ENCODE measurements at regions not wholly inside any gene's neighbourhood (a gene's known extent, or its start where the extent isn't known, plus 50 kb on each side); places are given as distances from the start of the nearest gene placed in this dataset.
"Not testable (repeated sequence)": the region's sequence is repeated elsewhere in the genome, so short reads cannot be mapped to it uniquely, and the experiment has no call there.

- DNase-seq (ENCODE audit: extremely low read depth in 1 of 11, low read depth in 9 of 11, low spot score in 4 of 11) = not testable (repeated sequence)
Measured at GRCh38 chr12:131344715-131345520, 366.0 kb upstream of the SFSWAP start.

DNA sequence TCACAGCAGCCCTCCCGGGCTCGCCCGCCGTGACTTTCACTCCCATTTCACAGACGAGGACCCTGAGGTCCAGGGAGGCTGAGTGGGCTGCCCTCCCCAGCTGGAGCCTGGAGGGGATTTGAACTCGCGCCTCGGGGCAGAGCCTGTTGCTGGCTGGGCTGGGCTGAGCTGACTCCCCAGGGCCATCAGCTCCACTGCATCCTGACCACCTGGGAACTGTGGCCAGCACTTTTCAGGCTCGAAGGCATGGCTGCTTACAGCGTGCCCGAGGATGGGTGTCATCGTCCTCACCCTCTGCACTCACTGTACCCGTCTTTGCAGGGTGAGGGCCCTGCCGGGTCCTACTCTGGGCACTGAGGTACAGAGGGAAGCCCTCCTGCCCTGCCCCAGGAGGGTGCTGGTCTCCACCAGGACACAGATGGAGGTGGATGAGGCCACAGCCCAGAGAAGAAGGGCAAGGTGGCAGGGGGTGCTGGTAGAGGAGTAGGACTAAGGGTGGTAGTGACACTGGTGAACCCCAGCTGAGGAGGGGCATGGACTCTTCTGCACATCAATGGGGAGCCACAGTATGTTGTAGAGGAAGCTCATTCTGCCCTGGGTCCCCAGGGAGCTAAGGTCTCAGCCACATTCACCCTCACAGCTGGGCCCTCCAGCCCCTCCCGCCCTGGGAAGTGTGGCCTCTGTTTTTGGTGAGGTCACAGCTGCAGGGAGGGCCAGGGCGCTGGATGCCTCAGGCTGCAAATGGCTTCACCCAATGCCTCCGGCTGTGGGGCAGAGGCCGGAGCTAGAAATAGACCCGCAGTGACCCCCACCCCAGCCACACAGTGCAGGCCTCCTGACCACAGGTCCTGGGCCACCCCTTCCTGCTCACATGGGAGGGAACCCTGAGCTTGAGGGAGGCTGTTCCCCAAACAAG, 365.1 kb upstream of the SFSWAP start:
- DNase-seq (ENCODE audit: extremely low read depth in 1 of 11, low read depth in 9 of 11, low spot score in 4 of 11) = no peak

- DNase-seq (ENCODE audit: extremely low read depth in 1 of 11, low read depth in 9 of 11, low spot score in 4 of 11) = no peak
Measured at GRCh38 chr12:131346555-131347344, 364.1 kb upstream of the SFSWAP start.

DNA sequence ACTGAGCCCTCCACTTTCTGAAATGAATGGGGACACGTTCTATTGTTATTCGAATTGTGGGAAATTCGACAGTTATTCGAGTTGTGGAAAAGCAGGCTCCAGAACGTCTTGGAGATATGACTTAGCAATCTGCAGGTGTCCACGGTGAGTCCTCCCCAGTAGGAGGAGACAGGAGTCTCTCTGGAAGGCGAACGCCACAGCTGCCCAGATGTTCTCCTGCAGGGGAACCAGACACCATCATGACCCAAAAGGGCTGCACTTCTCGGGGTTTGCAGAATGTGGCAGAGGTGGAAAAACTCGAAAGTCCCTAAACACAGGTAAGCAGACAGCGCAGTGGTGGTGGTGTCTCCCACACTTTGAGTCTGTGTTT, 363.6 kb upstream of the SFSWAP start:
- DNase-seq (ENCODE audit: extremely low read depth in 1 of 11, low read depth in 9 of 11, low spot score in 4 of 11) = no peak

GRCh38 chr12:131347732-131348131, 363.2 kb upstream of the SFSWAP start:
- no peak for DNase-seq (ENCODE audit: extremely low read depth in 1 of 11, low read depth in 9 of 11, low spot score in 4 of 11)

GRCh38 chr12:131348231-131348630, 362.7 kb upstream of the SFSWAP start:
- no peak for DNase-seq (ENCODE audit: extremely low read depth in 1 of 11, low read depth in 9 of 11, low spot score in 4 of 11)

GRCh38 chr12:131348646-131349045, 362.2 kb upstream of the SFSWAP start:
- DNase-seq (ENCODE audit: extremely low read depth in 1 of 11, low read depth in 9 of 11, low spot score in 4 of 11) = no peak

GRCh38 chr12:131349397-131350127, 361.3 kb upstream of the SFSWAP start:
- DNase-seq (ENCODE audit: extremely low read depth in 1 of 11, low read depth in 9 of 11, low spot score in 4 of 11) = no peak

- DNase-seq (ENCODE audit: extremely low read depth in 1 of 11, low read depth in 9 of 11, low spot score in 4 of 11) = no peak
Measured at GRCh38 chr12:131350943-131351318, 360.0 kb upstream of the SFSWAP start.

DNA sequence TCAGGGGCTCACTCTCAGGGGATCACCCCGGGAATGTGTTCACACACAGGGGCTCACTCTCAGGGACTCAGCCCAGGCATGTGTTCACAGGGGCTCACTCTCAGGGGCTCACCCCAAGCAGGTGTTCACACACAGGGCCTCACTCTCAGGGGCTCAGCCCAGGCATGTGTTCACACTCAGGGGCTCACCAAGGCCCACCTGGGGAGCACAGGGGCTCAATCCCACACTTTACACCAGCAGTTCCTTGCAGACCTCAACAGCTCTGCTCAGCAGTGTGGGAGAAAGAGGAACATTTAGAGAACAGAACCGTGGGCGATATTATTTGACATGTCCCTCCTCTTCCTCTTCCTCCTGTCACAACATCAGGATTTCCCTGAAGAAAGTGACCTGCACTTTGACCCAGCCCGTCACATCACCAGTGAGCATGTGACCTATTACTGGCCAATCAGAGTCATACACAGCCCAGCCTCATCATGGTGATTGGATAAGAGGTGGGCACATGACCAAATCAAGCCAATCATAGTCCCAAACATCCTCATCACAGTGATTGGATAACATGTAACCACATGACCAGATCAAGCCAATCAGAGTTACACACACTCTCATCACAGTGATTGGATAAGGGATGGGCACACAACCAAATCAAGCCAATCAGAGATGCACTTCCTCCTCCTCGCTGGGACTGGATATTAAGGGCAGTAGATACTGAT, 359.4 kb upstream of the SFSWAP start:
- no peak for DNase-seq (ENCODE audit: extremely low read depth in 1 of 11, low read depth in 9 of 11, low spot score in 4 of 11)

GRCh38 chr12:131352296-131352900, 358.5 kb upstream of the SFSWAP start:
- DNase-seq (ENCODE audit: extremely low read depth in 1 of 11, low read depth in 9 of 11, low spot score in 4 of 11) = no peak

GRCh38 chr12:131353376-131353775, 357.5 kb upstream of the SFSWAP start:
- no peak for DNase-seq (ENCODE audit: extremely low read depth in 1 of 11, low read depth in 9 of 11, low spot score in 4 of 11)

GRCh38 chr12:131353826-131354225, 357.1 kb upstream of the SFSWAP start:
- DNase-seq (ENCODE audit: extremely low read depth in 1 of 11, low read depth in 9 of 11, low spot score in 4 of 11) = no peak

DNA sequence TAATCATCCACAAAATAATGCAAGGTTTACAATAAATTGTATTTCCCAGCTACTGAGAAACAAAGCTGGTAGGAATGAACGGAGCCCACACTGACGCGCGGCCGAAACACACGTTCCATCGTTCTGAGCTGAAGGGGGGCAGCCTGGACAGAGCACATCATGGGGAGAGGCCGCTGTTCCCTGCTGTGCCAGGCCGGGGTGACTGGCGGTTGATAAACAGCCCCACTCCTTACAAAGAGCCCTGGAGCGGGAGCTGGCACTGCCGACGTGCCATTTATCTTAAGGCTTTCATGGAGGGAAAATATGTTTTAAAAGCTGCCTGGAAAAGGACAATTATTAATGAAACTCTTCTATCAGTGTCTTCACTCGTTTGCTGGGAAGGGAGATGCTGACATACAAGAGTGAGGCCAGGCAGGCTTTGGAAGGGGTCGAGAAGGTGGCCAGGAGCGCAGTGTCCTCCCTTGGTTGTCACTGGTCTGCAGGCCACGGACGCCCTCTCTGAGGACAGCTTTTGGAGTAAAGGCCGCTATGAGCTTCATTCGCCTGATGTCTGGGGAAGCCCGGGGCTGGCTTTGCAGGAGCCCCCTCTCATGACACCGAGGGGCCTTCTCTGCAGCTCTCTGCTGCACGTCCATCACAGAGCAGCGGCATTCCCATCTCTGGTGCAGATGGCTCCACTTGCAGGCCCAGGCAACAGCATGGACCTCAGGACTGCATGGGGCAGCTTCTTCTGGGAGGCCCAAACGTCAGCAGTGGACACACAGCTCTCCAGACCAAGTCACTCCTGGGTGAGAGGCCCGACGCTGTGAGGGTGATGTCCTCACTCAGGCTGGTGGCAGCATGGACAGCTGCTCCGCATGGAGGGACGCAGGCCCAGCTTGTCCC, 355.3 kb upstream of the SFSWAP start:
- DNase-seq (ENCODE audit: extremely low read depth in 1 of 11, low read depth in 9 of 11, low spot score in 4 of 11) = no peak

DNA sequence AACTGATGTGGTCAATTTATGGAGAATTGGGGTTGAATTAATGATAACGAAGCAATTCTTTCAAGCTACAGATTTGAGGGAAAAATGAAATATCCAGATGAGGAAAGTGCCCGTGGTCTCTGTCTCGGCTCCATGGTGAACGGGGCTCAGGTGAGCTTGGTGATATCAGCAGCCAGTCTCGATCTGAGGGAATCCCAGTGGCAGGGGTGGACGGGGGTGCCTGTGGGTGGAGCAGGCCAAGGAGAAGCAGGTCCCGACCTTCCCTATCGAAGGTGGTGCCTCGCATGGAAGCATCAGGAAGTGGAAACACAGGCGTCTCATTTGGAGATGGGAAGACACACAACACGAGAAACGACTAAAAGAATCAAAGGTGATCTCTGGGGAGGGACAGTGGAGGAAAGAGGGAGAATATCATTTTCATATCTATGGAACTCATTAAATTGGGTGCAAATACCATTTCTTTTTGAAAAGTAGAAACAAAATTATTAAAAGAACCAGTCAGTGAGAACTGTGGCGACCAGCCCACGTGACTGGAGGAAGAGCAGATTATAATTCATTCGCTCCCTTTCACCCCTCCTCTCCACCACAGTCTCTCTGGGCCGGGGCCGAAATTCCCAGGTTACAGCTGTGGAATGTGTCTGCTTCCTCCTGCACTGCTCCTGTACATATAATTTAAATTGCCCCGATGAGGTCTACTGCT, 354.3 kb upstream of the SFSWAP start:
- no peak for DNase-seq (ENCODE audit: extremely low read depth in 1 of 11, low read depth in 9 of 11, low spot score in 4 of 11)

DNA sequence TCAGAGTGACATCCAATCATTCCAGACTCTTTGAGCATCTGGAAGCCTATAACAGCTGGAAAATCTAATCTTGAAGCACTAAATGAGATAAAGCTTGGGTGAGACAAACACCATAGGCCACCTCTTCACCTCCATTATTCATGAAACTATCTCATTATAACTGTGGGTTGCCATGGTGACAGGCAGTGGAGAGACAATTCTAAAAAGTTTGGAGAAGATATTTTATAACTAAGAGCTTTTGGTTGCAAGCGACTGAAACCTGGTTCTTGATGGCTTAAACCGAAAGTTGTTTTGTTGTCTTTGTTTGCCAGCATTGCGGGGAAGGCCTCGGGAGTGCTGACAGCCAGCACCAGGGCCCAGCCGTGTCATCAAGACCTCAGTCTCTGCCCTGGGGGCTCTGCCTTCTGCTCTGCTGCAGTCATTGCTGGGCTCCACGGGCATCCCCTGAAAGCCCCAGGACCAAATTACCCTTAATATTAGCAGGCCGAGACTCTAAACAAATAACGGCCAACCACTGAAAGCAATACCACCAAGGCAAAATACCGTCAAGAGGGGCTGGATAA, 353.6 kb upstream of the SFSWAP start:
- no peak for DNase-seq (ENCODE audit: extremely low read depth in 1 of 11, low read depth in 9 of 11, low spot score in 4 of 11)

Measured in renal cortex interstitium (tissue), 11 donors.